ENCODE measurements at regions not wholly inside any gene's neighbourhood (a gene's known extent, or its start where the extent isn't known, plus 50 kb on each side); places are given as distances from the start of the nearest gene placed in this dataset.
A peak's percentile ranks its signal among the peaks of the same experiment; 100 is the strongest.

- Histone ChIP-seq H3K4me2 (ENCODE audit: unreplicated experiment) (no peak overlapping the region), H3K4me3 (no peak overlapping the region), H3F3A (ENCODE audit: insufficient read depth) (peaks cover 11% of the 10 kb centered on the region), H3K9ac (no peak overlapping the region), H2AFZ (no peak overlapping the region), H3K9me3 (ENCODE audit: low read depth) (no peaks in the 10 kb centered on the region), H3K9me2 (ENCODE audit: insufficient read depth) (no peaks in the 10 kb centered on the region), H3K27me3 (replicated peaks; ENCODE audit: insufficient read depth) (no peaks in the 10 kb centered on the region), H3K4me1 (ENCODE audit: insufficient read depth) (peaks cover 16% of the 10 kb centered on the region), H4K20me1 (ENCODE audit: insufficient read depth) (no peaks in the 10 kb centered on the region), H3K27ac (no peak overlapping the region), H3K79me2 (ENCODE audit: insufficient read depth) (no peaks in the 10 kb centered on the region), H3K36me3 (ENCODE audit: low read depth) (no peaks in the 10 kb centered on the region)
- no peak for DNase-seq
- in situ Hi-C loops (cut with MboI), result loop anchor here (10.0 kb wide), 2 partner anchors 117 to 217 kb away; partner anchors contain the start of gene CABLES1
- TF ChIP-seq EZH2 (IDR thresholded peaks at IDR 0.05; ENCODE audit: insufficient read depth, poor library complexity, severe bottlenecking), result no peak
- no peak for TF ChIP-seq EZH2phosphoT487 (IDR thresholded peaks at IDR 0.05; ENCODE audit: insufficient read depth, low read depth)
- WGBS, 2 experiments (ENCODE audit: low coverage in 1 of 2, low lambda C conversion rate in 2 of 2, missing lambda C conversion rate in 2 of 2), result 96 to 100% methylated on average over 2 of the region's 2 CpGs
Observed at GRCh38 chr18:23352042-23352441, 101.0 kb upstream of the RIOK3 start.

GRCh38 chr18:23353459-23353858 lies 99.6 kb upstream of the RIOK3 start:
- Histone ChIP-seq H3K4me3 (no peak overlapping the region), H3K36me3 (ENCODE audit: low read depth) (no peaks in the 10 kb centered on the region), H3F3A (ENCODE audit: insufficient read depth) (peaks cover 20% of the 10 kb centered on the region), H3K79me2 (ENCODE audit: insufficient read depth) (no peaks in the 10 kb centered on the region), H3K27me3 (replicated peaks; ENCODE audit: insufficient read depth) (no peaks in the 10 kb centered on the region), H3K27ac (no peak overlapping the region), H3K9me2 (ENCODE audit: insufficient read depth) (no peaks in the 10 kb centered on the region), H3K9ac (no peak overlapping the region), H3K9me3 (ENCODE audit: low read depth) (no peaks in the 10 kb centered on the region), H4K20me1 (ENCODE audit: insufficient read depth) (no peaks in the 10 kb centered on the region), H3K4me1 (ENCODE audit: insufficient read depth) (peaks cover 30% of the 10 kb centered on the region), H2AFZ (no peak overlapping the region), H3K4me2 (ENCODE audit: unreplicated experiment) (no peak overlapping the region)
- in situ Hi-C loops (cut with MboI), result loop anchor here (10.0 kb wide), 2 partner anchors 119 to 219 kb away; partner anchors contain the start of gene CABLES1
- TF ChIP-seq EZH2phosphoT487 (IDR thresholded peaks at IDR 0.05; ENCODE audit: insufficient read depth, low read depth) (no peak), EZH2 (IDR thresholded peaks at IDR 0.05; ENCODE audit: insufficient read depth, poor library complexity, severe bottlenecking) (no peak)
- no peak for DNase-seq
- 63 to 65% methylated on average over 3 of the region's 3 CpGs for WGBS, 2 experiments (ENCODE audit: low coverage in 1 of 2, low lambda C conversion rate in 2 of 2, missing lambda C conversion rate in 2 of 2)

GRCh38 chr18:23354625-23355024 lies 98.5 kb upstream of the RIOK3 start:
- no peaks in the 10 kb centered on the region for H3K79me2 ChIP-seq (ENCODE audit: insufficient read depth)
- DNase-seq, result peak; percentile 51
- no peak overlapping the region for H3K9ac ChIP-seq
- no peaks in the 10 kb centered on the region for H3K27me3 ChIP-seq (replicated peaks; ENCODE audit: insufficient read depth)
- H3K4me3 ChIP-seq, result no peak overlapping the region
- H3K4me1 ChIP-seq (ENCODE audit: insufficient read depth), result peaks cover 36% of the 10 kb centered on the region
- H3K9me3 ChIP-seq (ENCODE audit: low read depth), result no peaks in the 10 kb centered on the region
- H4K20me1 ChIP-seq (ENCODE audit: insufficient read depth), result no peaks in the 10 kb centered on the region
- H3K27ac ChIP-seq, result no peak overlapping the region
- TF ChIP-seq EZH2phosphoT487 (IDR thresholded peaks at IDR 0.05; ENCODE audit: insufficient read depth, low read depth), result no peak
- no peak for TF ChIP-seq EZH2 (IDR thresholded peaks at IDR 0.05; ENCODE audit: insufficient read depth, poor library complexity, severe bottlenecking)
- H3K4me2 ChIP-seq (ENCODE audit: unreplicated experiment), result no peak overlapping the region
- in situ Hi-C loops (cut with MboI), result loop anchor here (10.0 kb wide), 2 partner anchors 120 to 220 kb away; partner anchors contain the start of gene CABLES1
- no peaks in the 10 kb centered on the region for H3K9me2 ChIP-seq (ENCODE audit: insufficient read depth)
- H3F3A ChIP-seq (ENCODE audit: insufficient read depth), result peaks cover 20% of the 10 kb centered on the region
- H2AFZ ChIP-seq, result no peak overlapping the region
- WGBS, 2 experiments (ENCODE audit: low coverage in 1 of 2, low lambda C conversion rate in 2 of 2, missing lambda C conversion rate in 2 of 2), result 33 to 49% methylated on average over 4 of the region's 4 CpGs
- H3K36me3 ChIP-seq (ENCODE audit: low read depth), result no peaks in the 10 kb centered on the region

- Histone ChIP-seq H3K79me2 (ENCODE audit: insufficient read depth) (no peaks in the 10 kb centered on the region), H3K36me3 (ENCODE audit: low read depth) (no peaks in the 10 kb centered on the region), H3K9ac (no peak overlapping the region), H3F3A (ENCODE audit: insufficient read depth) (peaks cover 20% of the 10 kb centered on the region), H3K9me3 (ENCODE audit: low read depth) (no peaks in the 10 kb centered on the region), H3K27me3 (replicated peaks; ENCODE audit: insufficient read depth) (no peaks in the 10 kb centered on the region), H3K4me2 (ENCODE audit: unreplicated experiment) (no peak overlapping the region), H3K9me2 (ENCODE audit: insufficient read depth) (no peaks in the 10 kb centered on the region), H3K4me1 (ENCODE audit: insufficient read depth) (peaks cover 36% of the 10 kb centered on the region), H2AFZ (no peak overlapping the region), H4K20me1 (ENCODE audit: insufficient read depth) (no peaks in the 10 kb centered on the region), H3K4me3 (no peak overlapping the region), H3K27ac (no peak overlapping the region)
- TF ChIP-seq EZH2phosphoT487 (IDR thresholded peaks at IDR 0.05; ENCODE audit: insufficient read depth, low read depth), result no peak
- no peak for TF ChIP-seq EZH2 (IDR thresholded peaks at IDR 0.05; ENCODE audit: insufficient read depth, poor library complexity, severe bottlenecking)
- DNase-seq, result no peak
- 98 to 99% methylated on average over 6 of the region's 6 CpGs for WGBS, 2 experiments (ENCODE audit: low coverage in 1 of 2, low lambda C conversion rate in 2 of 2, missing lambda C conversion rate in 2 of 2)
- in situ Hi-C loops (cut with MboI), result loop anchor here (10.0 kb wide), 2 partner anchors 120 to 220 kb away; partner anchors contain the start of gene CABLES1
Observed at GRCh38 chr18:23355206-23355605, 97.9 kb upstream of the RIOK3 start.
